ENCODE measurements at regions not wholly inside any gene's neighbourhood (a gene's known extent, or its start where the extent isn't known, plus 50 kb on each side); places are given as distances from the start of the nearest gene placed in this dataset.

GRCh38 chr10:91108820-91109219 is 111.6 kb upstream of the PCGF5 start:
- TF ChIP-seq POLR2AphosphoS5 (IDR thresholded peaks at IDR 0.05; ENCODE audit: low read depth, low read length) (no peak), MAX (IDR thresholded peaks at IDR 0.05; ENCODE audit: low read depth) (no peak)

Data from SK-N-SH (cell line).